ENCODE measurements at regions not wholly inside any gene's neighbourhood (a gene's known extent, or its start where the extent isn't known, plus 50 kb on each side); places are given as distances from the start of the nearest gene placed in this dataset.

DNA sequence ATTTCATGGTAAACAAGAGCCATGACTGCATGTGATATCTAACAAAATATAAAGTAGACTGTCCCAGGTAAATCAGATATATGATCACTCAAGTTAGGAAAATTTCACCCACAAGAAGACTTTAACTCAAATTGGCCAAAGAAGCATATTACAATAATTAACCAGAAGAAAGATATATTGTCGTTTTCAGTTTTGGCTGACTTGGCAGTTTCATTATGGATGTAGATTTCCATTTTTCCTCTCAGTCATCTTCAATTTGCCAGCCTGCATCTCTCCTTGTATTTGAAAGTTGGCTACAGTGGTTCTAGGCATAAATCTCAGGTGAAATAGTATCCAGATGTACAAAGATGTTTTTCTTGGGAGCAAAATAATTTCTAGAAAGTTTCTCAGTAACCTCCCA lies 761.6 kb downstream of the LRFN5 start:
- Histone ChIP-seq H3K9ac (ENCODE audit: low read depth, low read length) (no peak overlapping the region), H3K36me3 (ENCODE audit: insufficient read depth, low read length) (no peaks in the 10 kb centered on the region), H3K9me3 (ENCODE audit: control insufficient read depth, insufficient read depth, low read length) (no peaks in the 10 kb centered on the region), H3K4me1 (ENCODE audit: insufficient read depth, low read length) (no peaks in the 10 kb centered on the region)

DNA sequence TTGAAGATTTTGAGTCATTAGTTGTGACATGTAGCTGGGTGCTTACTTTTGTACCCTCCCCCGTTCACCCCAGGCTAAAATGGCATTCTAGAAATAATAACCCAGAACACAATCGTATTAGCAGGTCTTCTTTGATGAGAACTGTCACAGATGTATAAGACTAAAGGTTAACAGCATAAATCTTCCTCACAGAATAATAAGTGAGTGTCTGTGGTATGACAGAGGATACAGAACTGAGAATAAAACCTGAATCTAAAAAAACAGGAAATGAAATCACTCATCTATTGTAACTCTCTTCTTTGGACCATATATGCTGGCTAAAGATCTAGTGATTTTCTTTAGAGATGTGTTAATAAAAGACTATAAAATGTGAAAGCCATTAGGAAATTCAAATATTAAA lies 746.6 kb downstream of the LRFN5 start:
- H3K9me3 ChIP-seq (ENCODE audit: control insufficient read depth, insufficient read depth, low read length) = no peaks in the 10 kb centered on the region
- H3K9ac ChIP-seq (ENCODE audit: low read depth, low read length) = no peak overlapping the region
- no peaks in the 10 kb centered on the region for H3K36me3 ChIP-seq (ENCODE audit: insufficient read depth, low read length)
- H3K4me1 ChIP-seq (ENCODE audit: insufficient read depth, low read length) = no peaks in the 10 kb centered on the region

DNA sequence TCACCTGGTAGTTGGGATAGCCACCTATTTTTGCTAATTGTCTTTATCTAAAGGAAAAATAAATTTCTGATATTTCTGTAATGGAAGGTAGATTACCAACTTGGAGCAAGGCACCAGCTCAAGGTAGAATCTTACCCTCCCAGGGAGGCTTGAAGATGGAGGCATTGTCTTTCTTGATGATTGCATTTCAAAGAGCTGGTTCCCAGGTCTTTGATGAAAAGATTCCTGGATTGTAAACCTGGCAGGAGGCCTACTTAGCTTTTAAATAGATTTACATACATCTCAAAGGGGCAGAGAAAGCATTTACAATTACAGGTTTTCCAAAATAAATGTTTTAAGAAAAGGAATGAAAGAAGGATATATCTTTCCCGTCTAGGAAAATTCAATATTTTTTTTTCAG lies 729.2 kb downstream of the LRFN5 start:
- H3K9ac ChIP-seq (ENCODE audit: low read depth, low read length) = no peak overlapping the region
- peaks cover 6% of the 10 kb centered on the region; the same call in 1 of the 2 replicates for H3K4me1 ChIP-seq (ENCODE audit: insufficient read depth, low read length)

DNA sequence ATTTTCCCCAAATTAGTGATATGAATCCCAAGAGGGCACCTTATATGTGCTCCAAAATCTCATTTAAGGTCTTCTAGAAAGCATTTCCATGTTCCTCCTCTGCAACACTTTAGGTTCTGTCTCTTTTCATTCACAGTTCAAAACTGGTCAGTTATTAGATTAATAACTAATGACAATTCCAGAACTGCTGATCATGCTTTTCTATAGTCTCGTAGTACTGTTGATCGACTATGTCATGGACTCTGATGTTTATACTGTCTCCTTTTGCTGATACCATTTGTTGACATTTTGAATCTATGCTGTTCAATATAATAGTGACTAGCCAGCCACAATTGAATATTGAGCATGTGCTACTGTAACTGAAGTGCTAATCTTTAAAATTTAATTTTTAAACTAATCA lies 728.3 kb downstream of the LRFN5 start:
- Histone ChIP-seq H3K4me1 (ENCODE audit: insufficient read depth, low read length) (peaks cover 6% of the 10 kb centered on the region; the same call in 1 of the 2 replicates), H3K9me3 (ENCODE audit: control insufficient read depth, insufficient read depth, low read length) (no peaks in the 10 kb centered on the region; the same call in 1 of the 2 replicates), H3K9ac (ENCODE audit: low read depth, low read length) (no peak overlapping the region), H3K36me3 (ENCODE audit: insufficient read depth, low read length) (no peaks in the 10 kb centered on the region)

More for the DNA sequence above, 729.2 kb downstream of the LRFN5 start:
- no peaks in the 10 kb centered on the region for H3K36me3 ChIP-seq (ENCODE audit: insufficient read depth, low read length)
- no peaks in the 10 kb centered on the region; the same call in 1 of the 2 replicates for H3K9me3 ChIP-seq (ENCODE audit: control insufficient read depth, insufficient read depth, low read length)

DNA sequence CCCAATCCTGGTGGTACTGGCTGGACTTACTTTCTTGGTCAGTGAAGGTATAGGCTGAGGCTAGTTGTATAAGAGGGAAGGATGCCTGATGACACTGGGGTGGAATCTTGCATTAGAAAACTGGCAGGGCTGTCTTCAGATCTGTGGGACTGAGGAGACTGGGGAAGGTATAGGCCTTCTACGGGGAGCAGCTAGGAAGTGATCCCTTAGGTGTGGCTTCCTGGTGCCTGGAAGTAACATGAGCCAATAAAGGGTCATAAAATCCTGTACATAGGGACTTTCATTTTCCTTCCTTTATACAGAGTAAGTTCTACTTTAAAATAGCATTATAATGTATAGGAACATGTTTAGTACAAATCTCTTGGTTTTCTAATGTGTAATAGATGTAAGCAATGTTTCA lies 716.8 kb downstream of the LRFN5 start:
- no peaks in the 10 kb centered on the region for H3K4me1 ChIP-seq (ENCODE audit: insufficient read depth, low read length)
- no peak overlapping the region for H3K9ac ChIP-seq (ENCODE audit: low read depth, low read length)
- no peaks in the 10 kb centered on the region for H3K36me3 ChIP-seq (ENCODE audit: insufficient read depth, low read length)
- no peaks in the 10 kb centered on the region for H3K9me3 ChIP-seq (ENCODE audit: control insufficient read depth, insufficient read depth, low read length)

DNA sequence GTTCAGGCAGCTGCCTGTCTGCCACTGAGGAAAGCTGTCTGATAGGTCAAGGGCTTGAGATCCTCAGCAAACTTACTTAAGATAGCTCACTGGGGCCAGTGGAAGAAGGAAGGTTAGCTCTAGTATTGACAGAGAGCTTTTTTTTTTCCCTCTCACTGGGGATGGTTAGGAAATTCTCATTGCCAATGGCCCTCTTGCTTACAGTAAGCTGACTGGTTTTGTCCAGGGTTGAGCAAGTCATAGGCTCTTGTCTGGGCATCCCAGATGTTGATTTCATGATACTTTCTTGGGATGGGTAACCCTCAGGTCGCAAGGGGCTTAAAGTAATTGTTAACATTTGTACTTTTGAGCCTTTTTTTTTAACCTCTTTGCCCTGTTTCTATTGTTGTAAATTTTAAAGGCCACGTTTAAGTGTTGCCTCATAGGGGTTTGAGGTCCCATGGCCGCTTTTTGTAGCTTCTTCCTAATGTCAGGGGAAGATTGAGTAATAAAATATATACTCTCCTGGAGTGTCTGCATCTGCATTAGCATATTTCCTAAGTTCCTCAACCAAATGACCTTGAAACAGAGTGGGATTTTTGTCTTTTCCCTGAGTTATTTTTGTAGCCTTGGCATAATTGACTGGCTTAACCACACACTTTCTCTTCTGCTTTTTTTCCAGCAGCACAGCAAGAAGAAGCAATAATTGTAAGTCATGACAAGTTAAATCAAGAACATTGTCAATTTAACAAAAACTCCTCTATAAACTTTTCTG lies 716.0 kb downstream of the LRFN5 start:
- H3K36me3 ChIP-seq (ENCODE audit: insufficient read depth, low read length) = no peaks in the 10 kb centered on the region
- no peaks in the 10 kb centered on the region for H3K4me1 ChIP-seq (ENCODE audit: insufficient read depth, low read length)
- no peaks in the 10 kb centered on the region for H3K9me3 ChIP-seq (ENCODE audit: control insufficient read depth, insufficient read depth, low read length)
- H3K9ac ChIP-seq (ENCODE audit: low read depth, low read length) = no peak overlapping the region

DNA sequence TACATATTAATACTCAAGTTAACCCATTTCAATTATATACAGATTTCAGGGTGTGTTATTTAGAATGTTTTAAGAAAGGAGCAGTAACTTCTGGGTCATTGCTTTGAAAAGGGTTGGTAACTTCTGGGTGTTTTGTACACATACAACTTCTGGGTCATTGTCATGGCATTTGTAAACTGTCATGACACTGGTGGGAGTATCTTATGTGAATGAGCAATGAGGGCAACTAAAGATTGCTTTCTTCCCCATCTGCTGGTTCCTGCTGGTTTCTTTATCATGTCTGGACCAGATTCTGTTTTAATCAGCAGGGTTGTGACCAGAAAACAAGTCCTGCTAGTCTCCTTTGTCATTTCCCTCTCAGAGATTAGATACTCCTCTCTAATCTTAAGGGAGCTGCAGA lies 713.3 kb downstream of the LRFN5 start:
- Histone ChIP-seq H3K9me3 (ENCODE audit: control insufficient read depth, insufficient read depth, low read length) (no peaks in the 10 kb centered on the region), H3K9ac (ENCODE audit: low read depth, low read length) (no peak overlapping the region), H3K4me1 (ENCODE audit: insufficient read depth, low read length) (no peaks in the 10 kb centered on the region), H3K36me3 (ENCODE audit: insufficient read depth, low read length) (no peaks in the 10 kb centered on the region)

DNA sequence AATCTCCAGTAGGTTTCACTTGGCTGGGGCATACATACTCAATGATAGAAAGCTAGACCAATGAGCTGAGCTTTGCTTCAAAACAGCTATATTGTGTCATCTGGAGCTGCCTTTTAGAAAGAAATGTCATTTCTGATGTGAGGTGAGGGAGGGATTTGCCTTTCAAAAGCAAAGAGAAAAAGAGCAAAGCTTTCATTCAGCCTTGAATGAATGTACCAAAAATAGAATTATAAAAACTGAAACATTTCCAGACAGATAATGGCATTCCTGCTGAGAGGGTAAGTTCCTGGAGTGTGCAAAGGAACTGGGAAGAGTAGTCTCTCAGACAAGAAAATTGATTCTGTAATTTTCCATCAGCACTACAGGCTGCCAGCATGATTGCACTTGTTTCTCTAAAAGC lies 710.0 kb downstream of the LRFN5 start:
- Histone ChIP-seq H3K9me3 (ENCODE audit: control insufficient read depth, insufficient read depth, low read length) (peaks cover 3% of the 10 kb centered on the region), H3K36me3 (ENCODE audit: insufficient read depth, low read length) (no peaks in the 10 kb centered on the region), H3K9ac (ENCODE audit: low read depth, low read length) (no peak overlapping the region), H3K4me1 (ENCODE audit: insufficient read depth, low read length) (no peaks in the 10 kb centered on the region)

DNA sequence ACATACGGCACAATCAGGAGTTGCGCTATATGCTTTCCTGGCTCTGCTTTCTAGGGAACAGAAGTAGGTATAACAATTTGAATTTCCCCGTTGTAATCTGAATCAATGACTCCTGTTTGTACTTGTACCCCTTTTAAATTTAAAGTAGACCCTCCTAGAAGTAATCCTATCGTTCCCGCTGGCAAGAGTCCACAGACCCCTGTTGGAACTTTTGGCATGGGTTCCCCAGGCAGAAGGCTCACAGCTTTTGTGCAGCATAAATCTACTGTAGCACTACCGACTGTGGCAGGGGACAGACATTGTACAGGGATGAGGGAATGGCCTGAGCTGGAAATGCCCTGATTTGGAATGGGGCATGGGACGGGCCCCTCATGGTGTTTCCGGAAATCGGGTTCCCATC lies 705.2 kb downstream of the LRFN5 start:
- H3K4me1 ChIP-seq (ENCODE audit: insufficient read depth, low read length) = no peaks in the 10 kb centered on the region
- H3K9ac ChIP-seq (ENCODE audit: low read depth, low read length) = no peak overlapping the region
- H3K36me3 ChIP-seq (ENCODE audit: insufficient read depth, low read length) = no peaks in the 10 kb centered on the region
- peaks cover 12% of the 10 kb centered on the region for H3K9me3 ChIP-seq (ENCODE audit: control insufficient read depth, insufficient read depth, low read length)

DNA sequence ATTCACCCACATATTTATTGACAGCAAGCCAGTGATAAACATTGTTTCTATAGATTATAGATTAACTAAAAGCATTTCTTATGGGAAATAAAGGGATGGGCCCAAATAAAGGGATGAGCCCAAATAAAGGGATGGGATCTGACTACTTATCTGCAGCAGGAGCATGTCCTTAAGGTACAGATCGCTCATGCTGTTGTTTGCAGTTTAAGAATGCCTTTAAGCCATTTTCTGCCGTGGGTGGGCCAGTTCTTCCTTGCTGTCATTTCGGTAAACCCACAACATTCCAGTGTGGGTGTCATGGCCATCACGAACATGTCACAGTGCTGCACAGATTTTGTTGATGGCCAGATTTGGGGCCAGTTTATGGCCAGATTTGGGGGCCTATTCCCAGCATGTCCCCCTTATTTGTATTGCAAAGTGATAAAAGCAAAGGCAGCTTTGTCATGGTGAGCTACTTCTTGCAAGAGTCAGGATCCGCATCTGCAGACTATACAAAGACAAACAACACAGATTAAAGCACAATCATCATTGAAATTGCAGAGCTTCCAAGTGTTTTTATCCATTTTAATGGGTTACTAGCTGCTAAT lies 700.7 kb downstream of the LRFN5 start:
- Histone ChIP-seq H3K4me1 (ENCODE audit: insufficient read depth, low read length) (no peaks in the 10 kb centered on the region), H3K36me3 (ENCODE audit: insufficient read depth, low read length) (no peaks in the 10 kb centered on the region), H3K9me3 (ENCODE audit: control insufficient read depth, insufficient read depth, low read length) (peaks cover 12% of the 10 kb centered on the region)

DNA sequence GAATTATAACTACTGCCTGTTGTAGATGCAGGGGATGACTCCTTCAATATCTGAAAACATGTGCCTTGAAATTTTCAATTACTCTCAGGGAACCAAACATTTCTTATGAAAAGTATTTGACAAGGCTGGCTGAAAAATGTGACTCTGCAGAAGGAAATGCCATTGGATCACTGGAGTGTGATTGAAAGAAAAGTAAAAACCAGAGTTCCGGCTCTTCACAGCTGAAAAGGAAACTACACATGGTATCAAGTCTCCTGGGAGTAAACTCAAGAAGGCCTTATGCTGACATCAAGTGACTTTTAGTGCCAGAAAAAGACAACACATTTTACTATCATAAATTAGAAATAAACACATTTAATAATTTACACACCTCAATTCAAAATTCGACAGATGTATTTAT lies 693.0 kb downstream of the LRFN5 start:
- no peaks in the 10 kb centered on the region for H3K4me1 ChIP-seq (ENCODE audit: insufficient read depth, low read length)
- no peaks in the 10 kb centered on the region for H3K36me3 ChIP-seq (ENCODE audit: insufficient read depth, low read length)
- H3K9ac ChIP-seq (ENCODE audit: low read depth, low read length) = no peak overlapping the region
- no peaks in the 10 kb centered on the region for H3K9me3 ChIP-seq (ENCODE audit: control insufficient read depth, insufficient read depth, low read length)

More for the DNA sequence above, 700.7 kb downstream of the LRFN5 start:
- H3K9ac ChIP-seq (ENCODE audit: low read depth, low read length) = no peak overlapping the region

DNA sequence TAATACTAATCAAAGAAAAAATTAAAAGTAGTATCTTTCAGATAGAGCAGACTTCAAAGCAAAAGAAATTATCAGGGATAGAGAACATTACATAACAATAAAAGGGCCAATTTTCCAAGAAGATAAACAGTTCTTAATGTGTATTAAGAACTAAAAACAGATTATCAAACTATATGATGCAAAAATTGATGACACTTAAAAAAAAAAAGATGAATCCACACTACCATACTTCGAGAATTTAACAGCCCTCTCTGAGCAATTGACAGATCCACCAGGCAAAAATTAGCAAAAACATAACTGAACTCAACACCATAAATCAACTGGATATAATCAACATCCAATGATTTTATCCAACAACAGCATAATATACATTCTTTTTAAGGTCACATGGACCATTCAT lies 686.5 kb downstream of the LRFN5 start:
- no peaks in the 10 kb centered on the region for H3K4me1 ChIP-seq (ENCODE audit: insufficient read depth, low read length)
- H3K36me3 ChIP-seq (ENCODE audit: insufficient read depth, low read length) = no peaks in the 10 kb centered on the region
- no peaks in the 10 kb centered on the region for H3K9me3 ChIP-seq (ENCODE audit: control insufficient read depth, insufficient read depth, low read length)
- no peak overlapping the region for H3K9ac ChIP-seq (ENCODE audit: low read depth, low read length)

DNA sequence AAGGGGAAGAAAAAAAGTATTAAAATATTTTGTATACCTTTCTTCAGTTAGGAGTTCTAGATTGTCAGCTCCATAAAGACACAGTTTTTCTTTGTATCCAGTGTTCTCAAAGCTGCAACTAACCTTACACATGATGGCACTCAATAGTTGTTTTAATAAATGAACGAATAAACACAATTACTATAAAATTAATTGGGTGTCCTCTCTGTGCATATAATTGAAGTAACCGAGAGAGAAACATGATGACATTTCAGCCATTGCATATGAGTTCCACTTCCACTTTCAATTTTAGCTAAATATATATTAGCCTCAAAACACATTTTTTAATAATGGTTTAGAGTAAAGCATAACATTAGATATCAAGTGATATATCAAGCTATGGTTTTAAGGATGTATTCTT lies 671.2 kb downstream of the LRFN5 start:
- Histone ChIP-seq H3K9me3 (ENCODE audit: control insufficient read depth, insufficient read depth, low read length) (no peaks in the 10 kb centered on the region; the same call in 1 of the 2 replicates), H3K4me1 (ENCODE audit: insufficient read depth, low read length) (no peaks in the 10 kb centered on the region), H3K9ac (ENCODE audit: low read depth, low read length) (no peak overlapping the region), H3K36me3 (ENCODE audit: insufficient read depth, low read length) (no peaks in the 10 kb centered on the region)

DNA sequence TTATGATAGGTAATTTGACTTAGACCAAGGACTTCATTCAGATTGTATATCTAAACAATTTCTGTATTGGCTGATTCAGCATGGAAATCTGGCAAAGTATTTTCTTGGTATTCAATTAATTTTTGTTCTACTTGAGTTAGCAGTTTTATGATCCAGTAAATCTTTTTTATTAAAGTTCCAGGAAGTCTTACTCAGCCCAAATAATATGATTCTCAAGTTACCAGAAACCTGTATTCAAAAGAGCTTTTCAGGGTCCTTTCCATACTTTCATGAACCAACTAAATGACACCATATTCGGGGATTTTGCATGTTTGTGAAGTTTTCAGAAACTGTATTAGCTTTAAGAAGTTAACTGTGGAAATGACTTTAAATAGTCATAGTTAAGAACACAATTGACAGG lies 662.6 kb downstream of the LRFN5 start:
- Histone ChIP-seq H3K9me3 (ENCODE audit: control insufficient read depth, insufficient read depth, low read length) (no peaks in the 10 kb centered on the region), H3K4me1 (ENCODE audit: insufficient read depth, low read length) (no peaks in the 10 kb centered on the region), H3K36me3 (ENCODE audit: insufficient read depth, low read length) (no peaks in the 10 kb centered on the region), H3K9ac (ENCODE audit: low read depth, low read length) (no peak overlapping the region)

DNA sequence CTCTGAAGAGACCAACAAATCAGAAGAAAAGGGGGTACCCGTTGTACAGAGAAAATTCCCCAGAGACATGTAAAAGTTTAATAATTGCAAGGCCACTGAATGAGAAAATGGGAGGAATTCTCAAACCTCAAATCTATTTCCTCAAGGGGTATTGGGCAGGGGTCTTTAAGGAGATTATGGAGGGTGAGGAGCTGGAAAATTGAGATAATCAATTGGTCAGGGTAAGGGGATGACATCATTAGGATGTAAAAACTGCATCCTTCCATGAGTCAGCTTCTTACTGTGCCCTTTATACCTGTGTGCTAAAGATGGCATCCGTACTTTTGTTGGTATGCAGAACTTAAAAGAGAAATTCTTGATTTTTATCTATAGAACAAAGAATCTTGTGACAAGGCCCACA lies 641.5 kb downstream of the LRFN5 start:
- H3K4me1 ChIP-seq (ENCODE audit: insufficient read depth, low read length) = no peaks in the 10 kb centered on the region
- H3K9ac ChIP-seq (ENCODE audit: low read depth, low read length) = no peak overlapping the region
- H3K9me3 ChIP-seq (ENCODE audit: control insufficient read depth, insufficient read depth, low read length) = peaks cover 3% of the 10 kb centered on the region; the same call in 1 of the 2 replicates
- H3K36me3 ChIP-seq (ENCODE audit: insufficient read depth, low read length) = no peaks in the 10 kb centered on the region
